ENCODE measurements at regions not wholly inside any gene's neighbourhood (a gene's known extent, or its start where the extent isn't known, plus 50 kb on each side); places are given as distances from the start of the nearest gene placed in this dataset.
"Not testable (repeated sequence)": the region's sequence is repeated elsewhere in the genome, so short reads cannot be mapped to it uniquely, and the experiment has no call there.

- no peak for DNase-seq
Measured at GRCh38 chr1:29682171-29682918, 446.0 kb downstream of the PTPRU start.

DNA sequence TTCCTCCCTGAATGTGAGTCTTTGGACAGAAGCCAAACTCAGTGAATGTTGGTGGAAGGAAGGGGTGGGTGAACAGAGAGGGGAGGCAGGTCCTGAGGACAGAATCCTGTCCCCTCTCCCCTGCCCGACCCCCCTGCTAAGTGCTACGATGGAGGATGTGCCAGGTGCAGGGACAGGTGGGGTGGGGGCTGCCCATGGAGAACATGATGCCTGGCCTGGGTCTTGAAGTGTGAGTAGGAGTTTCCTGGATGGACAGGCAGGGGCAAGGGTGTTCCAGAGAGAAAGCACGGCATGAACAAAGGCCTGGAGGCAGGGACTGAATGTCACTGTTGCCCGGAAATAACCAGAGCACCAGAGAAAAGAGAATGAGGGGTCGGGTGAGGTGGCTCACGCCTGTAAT is 445.1 kb downstream of the PTPRU start:
- DNase-seq = not testable (repeated sequence)

DNA sequence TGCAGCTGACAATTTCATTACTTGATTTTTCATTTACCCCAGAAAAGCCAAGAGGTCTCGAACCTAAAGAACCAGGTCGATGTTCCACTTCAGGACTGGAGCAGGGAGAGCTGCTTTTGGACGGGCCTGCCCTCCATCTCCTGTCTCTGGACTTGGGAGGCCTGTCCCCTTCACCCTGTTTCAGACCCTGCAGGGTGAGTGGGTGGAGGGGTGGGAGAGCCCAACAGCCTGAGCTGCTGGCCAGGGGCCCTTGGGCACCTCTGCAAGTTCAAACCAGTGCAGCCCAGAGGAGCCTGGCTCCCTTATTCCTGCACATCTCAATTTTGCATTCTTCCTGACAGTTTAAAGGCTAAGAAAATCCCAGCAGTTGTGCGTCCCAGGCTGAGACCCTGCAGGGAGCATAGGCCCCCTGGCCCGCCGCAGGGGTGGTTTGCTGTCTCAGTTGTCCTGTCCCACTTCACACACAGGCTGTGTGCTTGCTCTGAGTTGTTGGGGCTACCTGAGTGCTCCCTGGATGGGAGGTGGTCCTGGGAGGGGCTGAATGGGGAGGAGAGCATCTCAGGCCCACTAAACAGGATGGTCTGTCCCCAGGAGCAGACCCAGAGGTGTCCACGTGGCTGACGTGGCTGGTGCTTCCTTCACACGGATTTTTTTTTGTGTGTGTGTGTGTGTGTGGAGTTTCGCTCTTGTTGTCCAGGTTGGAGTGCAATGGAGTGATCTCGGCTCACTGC is 443.7 kb downstream of the PTPRU start:
- no peak for DNase-seq

DNA sequence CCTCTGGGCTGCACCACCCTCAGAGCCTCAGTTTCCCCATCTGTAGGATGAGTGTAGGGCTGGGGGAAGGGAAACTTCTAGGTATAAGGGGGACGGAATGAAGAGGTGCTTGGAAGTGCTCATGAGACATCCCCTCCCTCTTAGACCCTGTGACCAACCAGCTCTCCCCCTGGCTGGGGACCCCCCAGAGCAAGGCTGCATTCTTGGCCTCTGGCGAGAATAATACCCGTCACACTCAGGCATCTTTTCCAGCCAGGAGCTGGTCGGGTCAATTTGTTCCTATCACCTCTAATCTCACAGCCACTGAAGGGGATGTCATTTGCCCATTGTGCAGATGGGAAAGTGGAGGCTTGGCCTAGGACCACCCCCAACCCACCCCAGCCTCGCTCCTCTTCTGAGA is 443.0 kb downstream of the PTPRU start:
- no peak for DNase-seq

DNA sequence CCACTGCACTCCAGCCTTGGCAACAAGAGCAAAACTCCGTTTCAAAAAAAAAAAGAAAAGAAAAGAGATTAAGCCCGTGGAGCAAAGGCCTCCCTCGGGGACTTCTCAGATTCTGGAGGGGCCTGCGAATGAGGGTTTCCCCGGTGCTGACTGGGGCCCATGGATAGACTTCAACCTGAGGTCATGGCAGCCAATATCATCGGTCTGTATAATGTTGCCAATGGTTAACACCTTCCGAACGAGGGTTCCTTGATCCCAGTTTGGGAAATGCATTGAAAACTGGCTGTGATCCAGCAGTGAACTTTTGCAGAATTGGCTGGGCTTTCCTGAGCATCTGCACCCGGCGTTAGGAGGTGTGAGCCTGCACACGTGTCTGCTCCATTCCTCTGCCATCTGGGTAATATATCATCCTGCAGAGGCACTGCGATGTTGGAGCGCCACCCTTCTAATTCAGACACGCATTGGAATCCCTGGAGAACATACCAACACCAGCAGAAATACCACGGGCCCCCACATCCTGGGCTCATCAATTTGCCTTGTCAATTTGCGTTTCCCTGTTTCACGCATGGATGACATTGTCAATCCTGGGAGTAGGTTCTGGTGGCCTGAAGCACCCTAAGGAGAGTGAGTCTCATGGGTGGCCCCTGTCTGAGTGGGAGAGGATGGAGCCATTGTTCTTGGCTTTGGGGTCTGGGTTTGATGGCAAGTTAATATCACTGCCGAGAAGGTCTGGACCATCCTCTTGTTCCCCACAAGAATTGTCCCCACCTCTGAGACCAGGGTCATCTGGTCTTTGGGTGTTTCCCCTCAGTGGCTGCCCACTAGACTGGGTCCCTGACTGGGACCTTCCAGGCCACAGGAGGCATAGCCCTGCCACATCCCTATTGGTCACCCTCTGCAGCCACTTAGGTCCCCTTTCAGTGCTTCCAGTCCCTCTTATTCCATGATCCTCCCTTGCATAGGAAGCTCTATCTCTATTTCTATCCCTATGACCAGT is 441.0 kb downstream of the PTPRU start:
- no peak for DNase-seq

GRCh38 chr1:29676496-29676895 is 440.2 kb downstream of the PTPRU start:
- no peak for DNase-seq

- DNase-seq = peak; percentile 70
Measured at GRCh38 chr1:29675481-29676263, 439.4 kb downstream of the PTPRU start.

GRCh38 chr1:29674627-29675326 is 438.5 kb downstream of the PTPRU start:
- DNase-seq = no peak

DNA sequence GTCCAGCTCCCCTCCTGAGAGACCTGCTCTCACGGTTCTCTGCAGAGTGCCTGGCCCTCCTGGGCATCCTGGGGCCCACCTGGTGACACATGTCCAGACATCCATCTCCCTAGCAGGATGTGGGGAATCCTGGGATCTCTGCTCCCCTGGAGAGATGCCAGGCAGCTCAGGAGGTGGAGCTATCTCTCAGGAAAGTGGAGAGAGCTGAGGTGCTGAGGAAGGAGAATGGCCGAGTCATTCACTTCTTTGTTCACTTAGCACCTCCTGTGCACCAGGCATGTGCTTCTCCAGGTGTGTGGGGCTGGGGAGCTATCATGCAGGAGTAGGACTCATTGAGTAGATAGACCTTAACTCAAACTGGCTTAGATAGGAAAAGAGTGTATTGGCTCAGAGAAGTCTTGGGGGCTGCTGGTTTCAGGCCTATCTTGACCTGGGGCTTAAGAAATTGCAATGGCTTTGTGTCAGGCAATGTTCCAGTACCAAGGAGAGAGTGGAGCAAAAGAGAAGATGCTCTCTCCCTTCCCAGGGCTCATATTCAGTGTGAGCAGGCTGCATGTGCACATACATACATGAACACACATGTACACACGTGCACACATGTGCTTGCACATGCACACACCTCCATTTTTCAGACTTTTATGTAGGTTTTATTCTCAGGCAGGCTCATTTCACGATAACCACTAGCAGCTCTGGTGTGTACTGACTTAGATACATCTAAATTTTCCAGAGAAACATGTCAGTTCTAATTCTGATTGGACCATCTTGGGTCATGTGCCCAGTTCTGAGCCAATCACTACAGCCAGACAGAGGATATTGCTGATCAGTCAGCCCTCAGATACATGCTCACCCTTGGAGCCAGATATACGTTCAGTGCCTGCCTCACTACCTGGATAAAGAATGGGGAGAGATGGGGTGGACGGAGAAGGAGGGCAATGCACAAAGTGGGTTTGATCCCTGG is 437.6 kb downstream of the PTPRU start:
- DNase-seq = no peak

DNA sequence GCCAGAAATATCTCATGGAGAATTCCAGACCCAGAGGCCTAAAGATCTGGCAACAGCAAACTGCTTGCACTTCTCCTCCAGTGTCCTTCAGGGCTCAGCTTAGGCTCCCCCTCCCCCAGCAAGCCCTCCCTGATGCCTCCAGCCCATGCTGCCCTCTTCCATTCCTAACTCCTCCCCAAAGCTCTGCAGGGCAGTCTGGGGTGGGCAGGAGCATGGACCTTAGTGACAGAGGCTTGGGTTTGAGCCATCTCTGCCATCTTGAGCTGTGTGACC is 436.8 kb downstream of the PTPRU start:
- DNase-seq = no peak

GRCh38 chr1:29672416-29673227 is 436.3 kb downstream of the PTPRU start:
- no peak for DNase-seq

DNA sequence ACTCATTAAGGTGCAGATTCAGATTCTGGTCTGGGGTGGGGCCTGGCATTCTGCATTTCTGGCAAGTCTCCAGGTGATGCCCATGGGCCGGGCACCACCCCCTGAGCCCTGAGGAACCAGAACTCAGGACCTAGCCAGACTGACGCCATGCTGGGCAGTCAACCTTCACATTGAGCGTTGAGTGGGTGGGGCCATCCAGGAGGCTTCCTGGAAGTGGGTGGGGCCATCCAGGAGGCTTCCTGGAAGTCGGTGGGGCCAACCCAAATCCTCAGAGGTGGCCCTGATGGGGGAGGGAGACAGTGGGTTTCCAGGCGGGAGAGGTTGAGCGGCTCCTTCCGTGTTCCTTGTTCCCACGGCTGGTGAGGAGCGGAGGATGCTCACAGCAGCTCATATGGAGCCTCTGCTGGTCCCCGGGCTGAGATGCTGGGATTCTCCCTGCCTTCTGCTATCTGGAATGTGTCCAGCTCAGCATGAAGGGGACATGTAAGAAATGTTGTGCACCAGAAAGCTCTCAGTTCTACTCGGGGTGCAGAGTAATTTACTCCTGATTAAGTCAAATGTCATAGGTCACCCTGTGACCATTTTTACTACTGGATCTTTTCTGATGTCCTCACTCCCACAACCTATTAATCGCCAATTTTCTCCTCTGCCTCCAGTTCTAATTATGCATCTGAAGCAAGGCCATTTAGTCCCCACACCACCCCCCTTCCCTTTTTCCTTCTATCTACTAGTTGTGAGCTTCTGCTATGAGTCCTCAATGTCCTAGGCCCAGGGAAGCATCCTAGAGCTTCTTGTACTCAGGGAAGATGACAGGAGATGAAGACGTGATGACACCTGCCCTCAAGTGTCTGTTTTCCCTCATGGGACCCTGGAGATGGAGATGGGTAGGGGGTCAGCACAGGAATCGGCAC is 435.4 kb downstream of the PTPRU start:
- no peak for DNase-seq

DNA sequence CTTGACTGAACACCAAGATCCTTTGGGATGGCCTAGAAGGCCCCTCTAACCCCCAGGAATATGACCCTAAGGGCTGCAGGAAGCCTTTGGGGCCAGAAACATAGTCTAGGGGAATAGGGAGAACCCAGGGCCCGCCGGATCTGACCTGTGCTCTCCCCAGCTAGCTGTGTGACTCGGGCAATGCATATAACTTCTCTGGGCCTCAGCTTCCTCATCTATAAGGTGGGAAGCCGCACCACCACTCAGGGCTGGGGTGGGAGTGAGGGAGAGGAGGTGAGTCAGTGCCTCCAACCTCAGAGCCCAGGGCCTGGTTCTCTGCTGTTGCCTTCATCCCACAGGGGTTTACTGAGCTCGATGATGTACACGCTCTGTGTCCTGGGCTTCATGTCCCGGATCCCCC is 434.4 kb downstream of the PTPRU start:
- DNase-seq = no peak

DNA sequence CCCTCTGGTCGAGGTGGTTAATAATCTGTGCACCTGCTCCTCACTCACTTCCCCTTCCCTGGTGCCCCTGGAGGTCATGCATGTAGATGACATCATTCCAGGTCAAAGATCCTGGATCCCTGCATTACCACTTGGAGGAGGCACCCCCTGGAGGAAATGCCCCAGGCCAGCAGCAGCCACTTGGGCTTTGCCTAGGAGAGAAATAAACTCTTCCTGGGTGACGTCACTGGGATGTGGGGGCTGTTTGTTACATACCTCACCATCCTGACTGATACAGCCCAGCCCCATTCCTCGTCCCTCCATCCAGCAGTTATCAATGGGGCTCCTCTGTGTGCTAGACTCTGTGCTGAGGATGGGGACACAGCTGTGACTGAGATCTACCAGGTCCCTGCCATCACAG is 433.6 kb downstream of the PTPRU start:
- DNase-seq = no peak

DNA sequence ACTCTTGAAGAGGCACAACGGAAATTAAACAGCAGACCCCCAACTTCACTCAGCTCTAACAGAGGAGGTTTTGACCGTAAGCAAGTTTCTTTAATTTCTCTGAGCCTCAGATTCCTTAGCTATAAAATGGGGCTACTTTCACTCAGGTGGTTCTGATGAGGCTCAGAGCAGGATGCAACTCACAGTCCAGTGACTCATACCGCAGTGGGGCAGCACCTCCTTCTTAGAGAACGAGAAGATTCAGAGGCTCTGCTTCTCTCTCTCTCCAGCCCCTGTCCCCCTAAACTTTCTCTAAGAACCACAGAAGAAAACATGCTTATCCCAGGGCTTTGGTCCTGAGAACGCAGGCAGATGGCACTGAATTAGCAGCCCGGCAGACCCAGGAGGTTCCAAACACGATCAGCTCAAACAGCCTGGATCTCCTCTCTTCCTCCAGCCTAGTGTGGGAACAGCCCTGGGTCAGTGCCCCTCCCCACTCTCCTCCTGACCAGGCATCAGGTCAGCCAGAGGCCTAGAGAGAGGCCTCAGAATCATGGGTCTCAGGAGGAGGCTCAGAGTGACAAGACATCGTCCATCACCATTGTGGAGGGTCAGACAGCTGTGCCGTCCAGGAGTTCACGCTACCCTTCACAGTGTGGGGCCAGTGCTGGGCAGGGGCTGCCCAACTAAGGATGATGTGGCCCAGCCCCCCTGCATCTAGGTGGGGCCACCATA is 433.0 kb downstream of the PTPRU start:
- no peak for DNase-seq

DNA sequence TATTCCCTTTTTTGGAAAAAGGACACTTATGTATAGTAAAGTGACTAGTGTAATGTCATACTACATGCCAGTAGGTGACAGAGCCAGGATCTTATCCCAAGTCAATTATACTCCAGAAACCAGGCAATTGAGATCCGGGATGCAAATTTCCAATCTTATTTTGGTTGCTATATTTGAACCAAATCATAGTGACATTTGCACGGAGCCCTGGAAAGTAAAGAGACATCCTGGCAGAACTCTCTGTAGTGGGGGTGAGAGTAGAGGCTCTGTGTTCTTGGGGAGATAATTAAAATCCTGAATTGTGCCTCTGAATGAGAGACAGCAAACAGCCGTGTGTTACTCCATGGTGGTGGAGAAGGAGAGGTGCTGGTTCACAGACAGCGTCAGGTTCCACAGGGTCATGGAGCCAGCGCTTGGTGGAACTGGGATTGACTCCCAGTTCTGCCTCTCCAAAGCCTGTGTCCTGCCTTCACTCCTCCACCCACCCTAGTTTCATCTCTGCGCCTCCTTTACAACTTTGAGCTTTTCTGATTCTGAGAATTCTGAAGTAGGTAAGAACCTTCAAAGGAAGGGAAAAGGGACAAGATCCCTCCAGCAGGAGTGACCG is 432.3 kb downstream of the PTPRU start:
- no peak for DNase-seq

GRCh38 chr1:29667951-29668350 is 431.6 kb downstream of the PTPRU start:
- DNase-seq = no peak

DNA sequence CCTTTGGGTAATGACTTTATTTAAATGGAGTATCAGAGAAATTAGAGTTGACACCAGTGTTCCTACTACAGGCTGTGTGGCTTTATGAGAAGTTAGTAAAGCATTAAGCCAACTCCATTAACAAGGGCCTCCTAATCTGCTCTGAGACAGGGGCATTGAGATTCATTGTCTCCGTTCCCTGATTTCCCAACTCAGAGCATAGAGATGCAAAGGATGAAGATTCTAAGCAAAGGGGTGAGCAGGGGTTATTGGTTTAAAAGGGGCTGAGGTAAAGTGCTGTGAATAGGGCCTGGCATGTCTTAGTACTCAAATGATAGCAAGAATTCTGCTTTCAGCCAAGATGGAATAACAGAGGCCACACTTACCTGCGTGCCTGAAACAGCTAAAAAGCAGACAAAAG is 428.4 kb downstream of the PTPRU start:
- no peak for DNase-seq
